ENCODE measurements at regions not wholly inside any gene's neighbourhood (a gene's known extent, or its start where the extent isn't known, plus 50 kb on each side); places are given as distances from the start of the nearest gene placed in this dataset.

GRCh38 chr6:148213366-148213765, 129.3 kb upstream of the SASH1 start:
- no peaks in the 10 kb centered on the region for H3K9me2 ChIP-seq (ENCODE audit: low read depth, low read length)
- no peaks in the 10 kb centered on the region for H3K4me1 ChIP-seq (ENCODE audit: insufficient read depth, low read length, severe bottlenecking)
- no peak overlapping the region for H2AFZ ChIP-seq (ENCODE audit: low read length)
- H3K27ac ChIP-seq (ENCODE audit: low read depth, low read length, poor library complexity, severe bottlenecking): no peak overlapping the region
- no peaks in the 10 kb centered on the region for H3K27me3 ChIP-seq (ENCODE audit: insufficient read depth, low read length)
- no peaks in the 10 kb centered on the region for H3K9me3 ChIP-seq (ENCODE audit: low read length)
- H4K20me1 ChIP-seq (ENCODE audit: insufficient read depth, low read length): no peaks in the 10 kb centered on the region
- H3F3A ChIP-seq (ENCODE audit: insufficient read depth, low read length): no peaks in the 10 kb centered on the region
- H3K79me2 ChIP-seq (ENCODE audit: insufficient read depth, low read length): no peaks in the 10 kb centered on the region
- H3K4me3 ChIP-seq (ENCODE audit: low read depth, low read length, poor library complexity, severe bottlenecking): no peak overlapping the region
- H3K4me2 ChIP-seq (ENCODE audit: low read length): no peak overlapping the region
- TF ChIP-seq, protein P1, sequence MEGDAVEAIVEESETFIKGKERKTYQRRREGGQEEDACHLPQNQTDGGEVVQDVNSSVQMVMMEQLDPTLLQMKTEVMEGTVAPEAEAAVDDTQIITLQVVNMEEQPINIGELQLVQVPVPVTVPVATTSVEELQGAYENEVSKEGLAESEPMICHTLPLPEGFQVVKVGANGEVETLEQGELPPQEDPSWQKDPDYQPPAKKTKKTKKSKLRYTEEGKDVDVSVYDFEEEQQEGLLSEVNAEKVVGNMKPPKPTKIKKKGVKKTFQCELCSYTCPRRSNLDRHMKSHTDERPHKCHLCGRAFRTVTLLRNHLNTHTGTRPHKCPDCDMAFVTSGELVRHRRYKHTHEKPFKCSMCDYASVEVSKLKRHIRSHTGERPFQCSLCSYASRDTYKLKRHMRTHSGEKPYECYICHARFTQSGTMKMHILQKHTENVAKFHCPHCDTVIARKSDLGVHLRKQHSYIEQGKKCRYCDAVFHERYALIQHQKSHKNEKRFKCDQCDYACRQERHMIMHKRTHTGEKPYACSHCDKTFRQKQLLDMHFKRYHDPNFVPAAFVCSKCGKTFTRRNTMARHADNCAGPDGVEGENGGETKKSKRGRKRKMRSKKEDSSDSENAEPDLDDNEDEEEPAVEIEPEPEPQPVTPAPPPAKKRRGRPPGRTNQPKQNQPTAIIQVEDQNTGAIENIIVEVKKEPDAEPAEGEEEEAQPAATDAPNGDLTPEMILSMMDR (IDR thresholded peaks at IDR 0.05; ENCODE audit: low read length): no peak
- no peak for TF ChIP-seq EZH2 (IDR thresholded peaks at IDR 0.05; ENCODE audit: borderline replicate concordance, low read length)
- H3K9ac ChIP-seq (ENCODE audit: low read length): no peak overlapping the region
- H3K36me3 ChIP-seq (ENCODE audit: insufficient read depth, low read length): no peaks in the 10 kb centered on the region

DNA sequence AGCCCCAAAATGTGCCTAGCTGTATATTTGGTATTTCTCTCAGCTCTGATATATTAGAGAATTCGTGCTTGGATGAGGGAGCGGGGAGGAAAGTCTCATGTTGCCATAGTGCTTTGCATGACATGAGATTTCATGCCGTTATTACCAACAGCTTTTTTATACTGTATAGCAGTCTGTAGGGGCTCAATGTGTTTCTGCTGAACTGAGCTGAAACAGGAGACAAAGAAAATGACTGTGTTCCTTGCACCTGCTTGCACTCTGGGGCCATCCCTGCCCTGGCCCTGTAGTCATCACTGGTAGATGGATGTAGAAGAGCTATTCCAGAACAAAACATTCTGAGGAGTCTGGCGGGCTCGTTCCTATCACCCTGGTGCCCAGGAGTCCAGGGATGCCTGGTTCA, 128.0 kb upstream of the SASH1 start:
- no peaks in the 10 kb centered on the region for H4K20me1 ChIP-seq (ENCODE audit: insufficient read depth, low read length)
- H3K79me2 ChIP-seq (ENCODE audit: insufficient read depth, low read length): no peaks in the 10 kb centered on the region
- H3K36me3 ChIP-seq (ENCODE audit: insufficient read depth, low read length): no peaks in the 10 kb centered on the region
- H3K4me3 ChIP-seq (ENCODE audit: low read depth, low read length, poor library complexity, severe bottlenecking): no peak overlapping the region
- no peak overlapping the region for H3K9ac ChIP-seq (ENCODE audit: low read length)
- no peaks in the 10 kb centered on the region for H3K9me2 ChIP-seq (ENCODE audit: low read depth, low read length)
- no peak overlapping the region for H3K4me2 ChIP-seq (ENCODE audit: low read length)
- no peaks in the 10 kb centered on the region for H3K27me3 ChIP-seq (ENCODE audit: insufficient read depth, low read length)
- no peaks in the 10 kb centered on the region for H3K9me3 ChIP-seq (ENCODE audit: low read length)
- TF ChIP-seq EZH2 (IDR thresholded peaks at IDR 0.05; ENCODE audit: borderline replicate concordance, low read length): no peak
- TF ChIP-seq, protein P1 (IDR thresholded peaks at IDR 0.05; ENCODE audit: low read length): no peak
- H3K4me1 ChIP-seq (ENCODE audit: insufficient read depth, low read length, severe bottlenecking): no peaks in the 10 kb centered on the region
- no peaks in the 10 kb centered on the region for H3F3A ChIP-seq (ENCODE audit: insufficient read depth, low read length)
- H3K27ac ChIP-seq (ENCODE audit: low read depth, low read length, poor library complexity, severe bottlenecking): no peak overlapping the region
- H2AFZ ChIP-seq (ENCODE audit: low read length): no peak overlapping the region

DNA sequence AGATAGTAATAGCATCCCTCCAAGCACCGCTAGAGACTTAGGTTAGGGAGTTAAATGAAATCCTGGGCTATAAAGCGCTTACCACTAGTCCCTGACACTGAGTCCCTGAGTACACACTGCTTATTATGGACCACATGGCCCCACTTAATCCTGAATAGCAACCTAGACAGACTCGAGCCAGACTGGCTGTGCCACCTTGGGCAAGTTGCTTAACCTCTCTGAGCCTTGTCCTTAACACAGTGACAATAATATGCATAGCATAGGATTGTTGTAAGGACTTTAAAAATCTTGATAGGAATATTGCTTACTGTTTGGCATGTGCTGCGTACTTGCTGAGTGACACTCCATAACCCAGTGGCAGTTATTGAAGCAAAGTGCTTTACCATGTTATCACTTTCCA, 125.6 kb upstream of the SASH1 start:
- Histone ChIP-seq H3K4me3 (ENCODE audit: low read depth, low read length, poor library complexity, severe bottlenecking) (no peak overlapping the region), H3K27ac (ENCODE audit: low read depth, low read length, poor library complexity, severe bottlenecking) (no peak overlapping the region), H3K4me1 (ENCODE audit: insufficient read depth, low read length, severe bottlenecking) (no peaks in the 10 kb centered on the region), H3K27me3 (ENCODE audit: insufficient read depth, low read length) (peaks cover 3% of the 10 kb centered on the region; the same call in 1 of the 2 replicates), H3K9me2 (ENCODE audit: low read depth, low read length) (no peaks in the 10 kb centered on the region), H3K36me3 (ENCODE audit: insufficient read depth, low read length) (no peaks in the 10 kb centered on the region), H3K9ac (ENCODE audit: low read length) (no peak overlapping the region), H4K20me1 (ENCODE audit: insufficient read depth, low read length) (no peaks in the 10 kb centered on the region), H3K9me3 (ENCODE audit: low read length) (no peaks in the 10 kb centered on the region), H3F3A (ENCODE audit: insufficient read depth, low read length) (no peaks in the 10 kb centered on the region), H2AFZ (ENCODE audit: low read length) (no peak overlapping the region), H3K79me2 (ENCODE audit: insufficient read depth, low read length) (no peaks in the 10 kb centered on the region), H3K4me2 (ENCODE audit: low read length) (no peak overlapping the region)
- TF ChIP-seq EZH2 (IDR thresholded peaks at IDR 0.05; ENCODE audit: borderline replicate concordance, low read length): no peak
- TF ChIP-seq, protein P1 (IDR thresholded peaks at IDR 0.05; ENCODE audit: low read length): no peak

All from OCI-LY1 (cell line).